ENCODE measurements at regions not wholly inside any gene's neighbourhood (a gene's known extent, or its start where the extent isn't known, plus 50 kb on each side); places are given as distances from the start of the nearest gene placed in this dataset.

GRCh38 chr6:67615796-67616195 lies 1019.3 kb upstream of the ADGRB3 start (continued):
- TF ChIP-seq CTCF (IDR thresholded peaks at IDR 0.05; ENCODE audit: control extremely low read depth in 1 of 3, insufficient read depth in 1 of 3, low read depth in 1 of 3, low read length in 3 of 3) (no peak), POLR2A (IDR thresholded peaks at IDR 0.05; ENCODE audit: control extremely low read depth in 1 of 2, low read depth in 2 of 2, low read length in 2 of 2) (no peak), KDM4A (IDR thresholded peaks at IDR 0.05; ENCODE audit: low read depth, low read length, severe bottlenecking) (no peak), YY1 (IDR thresholded peaks at IDR 0.05; ENCODE audit: low read depth, low read length) (no peak), CHD1 (IDR thresholded peaks at IDR 0.05; ENCODE audit: low read depth, low read length) (no peak), MAFK (IDR thresholded peaks at IDR 0.05; ENCODE audit: low read depth, low read length) (no peak), EZH2 (IDR thresholded peaks at IDR 0.05; ENCODE audit: low read depth, low read length, severe bottlenecking) (no peak), TBP (IDR thresholded peaks at IDR 0.05; ENCODE audit: low read depth, low read length) (no peak)

All from H1 (cell line).